ENCODE measurements at regions not wholly inside any gene's neighbourhood (a gene's known extent, or its start where the extent isn't known, plus 50 kb on each side); places are given as distances from the start of the nearest gene placed in this dataset.

DNA sequence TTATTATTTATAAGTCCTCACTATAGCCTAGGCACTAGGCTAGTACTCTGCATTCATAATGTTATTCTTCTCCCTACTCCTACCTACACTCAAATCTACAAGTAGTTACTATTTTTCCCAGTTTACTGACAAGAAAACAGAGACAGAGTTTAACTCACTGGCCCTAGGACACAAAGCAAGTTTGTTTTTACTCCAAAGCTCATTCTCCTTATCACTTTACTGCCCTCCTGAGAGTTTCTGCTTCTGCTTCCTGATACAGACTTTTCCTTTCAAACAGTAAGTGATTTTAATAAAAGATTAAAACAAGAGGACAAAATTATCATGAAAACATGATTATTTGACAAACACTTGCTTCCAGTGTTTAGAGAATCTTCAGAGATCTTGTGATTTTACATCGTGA is 60.6 kb upstream of the CADPS start (continued):
- no peak for TF ChIP-seq GPN1 (CRISPR knock-in tag; IDR thresholded peaks at IDR 0.05; ENCODE audit: borderline replicate concordance)

DNA sequence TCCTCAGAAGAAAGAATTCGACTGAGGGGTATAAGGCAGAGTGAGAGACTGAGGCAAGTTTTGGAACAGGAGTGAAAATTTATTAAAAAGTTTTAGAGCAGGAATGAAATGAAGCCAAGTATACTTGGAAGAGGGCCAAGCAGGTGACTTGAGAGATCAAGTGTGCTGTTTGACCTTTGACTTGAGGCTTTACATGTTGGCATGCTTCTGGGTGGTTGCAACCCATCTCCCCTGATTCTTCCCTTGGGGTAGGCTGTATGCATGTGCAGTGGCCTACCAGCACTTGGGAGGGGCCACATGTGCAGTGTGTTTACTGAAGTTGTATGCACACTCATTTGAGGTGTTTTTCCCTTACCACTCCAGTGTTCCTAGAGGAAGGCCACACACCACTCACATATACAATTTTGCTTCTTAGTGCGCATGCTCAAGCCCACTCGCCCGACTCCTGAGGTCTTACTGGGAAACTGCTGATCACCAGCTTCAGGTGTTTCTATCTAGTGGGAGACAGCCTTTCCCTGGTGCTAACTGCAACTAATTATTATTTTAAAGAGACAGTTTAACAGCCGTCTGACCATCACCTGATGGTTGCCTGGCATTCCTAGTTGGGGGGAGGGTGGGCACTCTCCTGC is 61.5 kb upstream of the CADPS start:
- BruUV-seq (replicated peaks) = no TSS peak
- H3K4me3 ChIP-seq (replicated peaks in 1 of 3; ENCODE audit: insufficient read depth in 1 of 3, low read depth in 2 of 3, low read length in 3 of 3) = no peak overlapping the region
- no peaks in the 10 kb centered on the region for H4K20me1 ChIP-seq (ENCODE audit: insufficient read depth, low read length)
- no peaks in the 10 kb centered on the region for H3K9me3 ChIP-seq (ENCODE audit: low read length)
- peaks cover 6% of the 10 kb centered on the region; the same call in 1 of the 2 replicates for H3K4me1 ChIP-seq (ENCODE audit: insufficient read depth, low read length)
- H3K9ac ChIP-seq (ENCODE audit: insufficient read depth, low read depth, low read length) = no peak overlapping the region
- FAIRE-seq = no peak
- no peak for TF ChIP-seq POLR2G (IDR thresholded peaks at IDR 0.05; ENCODE audit: low read depth, low read length)
- TF ChIP-seq, protein P1, sequence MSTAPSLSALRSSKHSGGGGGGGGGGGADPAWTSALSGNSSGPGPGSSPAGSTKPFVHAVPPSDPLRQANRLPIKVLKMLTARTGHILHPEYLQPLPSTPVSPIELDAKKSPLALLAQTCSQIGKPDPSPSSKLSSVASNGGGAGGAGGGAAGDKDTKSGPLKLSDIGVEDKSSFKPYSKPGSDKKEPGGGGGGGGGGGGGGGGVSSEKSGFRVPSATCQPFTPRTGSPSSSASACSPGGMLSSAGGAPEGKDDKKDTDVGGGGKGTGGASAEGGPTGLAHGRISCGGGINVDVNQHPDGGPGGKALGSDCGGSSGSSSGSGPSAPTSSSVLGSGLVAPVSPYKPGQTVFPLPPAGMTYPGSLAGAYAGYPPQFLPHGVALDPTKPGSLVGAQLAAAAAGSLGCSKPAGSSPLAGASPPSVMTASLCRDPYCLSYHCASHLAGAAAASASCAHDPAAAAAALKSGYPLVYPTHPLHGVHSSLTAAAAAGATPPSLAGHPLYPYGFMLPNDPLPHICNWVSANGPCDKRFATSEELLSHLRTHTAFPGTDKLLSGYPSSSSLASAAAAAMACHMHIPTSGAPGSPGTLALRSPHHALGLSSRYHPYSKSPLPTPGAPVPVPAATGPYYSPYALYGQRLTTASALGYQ (CRISPR knock-in tag; IDR thresholded peaks at IDR 0.05) = no peak
- TF ChIP-seq ETV5 (CRISPR knock-in tag; IDR thresholded peaks at IDR 0.05; ENCODE audit: borderline replicate concordance) = no peak
- TF ChIP-seq BCL6 (CRISPR knock-in tag; IDR thresholded peaks at IDR 0.05) = no peak
- no peak for TF ChIP-seq GABPB1 (CRISPR knock-in tag; IDR thresholded peaks at IDR 0.05)
- no peak for TF ChIP-seq CBX2 (IDR thresholded peaks at IDR 0.05; ENCODE audit: low read depth, low read length)
- TF ChIP-seq CBX2 (CRISPR knock-in tag; IDR thresholded peaks at IDR 0.05; ENCODE audit: low read depth) = no peak
- TF ChIP-seq NAIF1 (CRISPR knock-in tag; IDR thresholded peaks at IDR 0.05; ENCODE audit: borderline replicate concordance) = no peak
- no peak for TF ChIP-seq ZNF451 (CRISPR knock-in tag; IDR thresholded peaks at IDR 0.05)
- TF ChIP-seq, protein P2, sequence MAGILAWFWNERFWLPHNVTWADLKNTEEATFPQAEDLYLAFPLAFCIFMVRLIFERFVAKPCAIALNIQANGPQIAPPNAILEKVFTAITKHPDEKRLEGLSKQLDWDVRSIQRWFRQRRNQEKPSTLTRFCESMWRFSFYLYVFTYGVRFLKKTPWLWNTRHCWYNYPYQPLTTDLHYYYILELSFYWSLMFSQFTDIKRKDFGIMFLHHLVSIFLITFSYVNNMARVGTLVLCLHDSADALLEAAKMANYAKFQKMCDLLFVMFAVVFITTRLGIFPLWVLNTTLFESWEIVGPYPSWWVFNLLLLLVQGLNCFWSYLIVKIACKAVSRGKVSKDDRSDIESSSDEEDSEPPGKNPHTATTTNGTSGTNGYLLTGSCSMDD (CRISPR knock-in tag; IDR thresholded peaks at IDR 0.05) = no peak
- no peak for TF ChIP-seq GLI4 (CRISPR knock-in tag; IDR thresholded peaks at IDR 0.05; ENCODE audit: borderline replicate concordance)
- TF ChIP-seq ZNF552 (CRISPR knock-in tag; IDR thresholded peaks at IDR 0.05; ENCODE audit: borderline replicate concordance) = no peak
- no peak for TF ChIP-seq TCF12 (IDR thresholded peaks at IDR 0.05)
- TF ChIP-seq TCF12 (CRISPR knock-in tag; IDR thresholded peaks at IDR 0.05) = no peak
- WGBS (ENCODE audit: low lambda C conversion rate) = 36% methylated on average over 5 of the region's 5 CpGs
- intact Hi-C loops (cut with micrococcal nuclease; ENCODE audit: unreplicated experiment) (no loop called here), in situ Hi-C loops (cut with HindIII; ENCODE audit: extremely low pct_ligation_motif_present, low pct_unique_long_range_greater_than_20kb) (no loop called here)
- no peaks in the 10 kb centered on the region for H3K36me3 ChIP-seq (replicated peaks in 1 of 2; ENCODE audit: control insufficient read depth in 1 of 2, insufficient read depth in 2 of 2, low read length in 2 of 2)
- no peak overlapping the region for H3K27ac ChIP-seq (ENCODE audit: extremely low read length, insufficient read depth, low read length)
- H3K27me3 ChIP-seq (ENCODE audit: control insufficient read depth in 1 of 2, insufficient read depth in 2 of 2, low read length in 2 of 2) = no peaks in the 10 kb centered on the region
- ChIA-PET CTCF (ENCODE audit: low intra/inter-chr PET ratio, low total read pairs) (no interaction called here), POLR2A (no interaction called here)
- no peak overlapping the region for H2AFZ ChIP-seq (ENCODE audit: low read length)
- no peak for DNase-seq (ENCODE audit: low spot score)
- no peaks in the 10 kb centered on the region for H3K79me2 ChIP-seq (ENCODE audit: insufficient read depth, low read length)
- ATAC-seq = no peak
- no peak overlapping the region for H3K4me2 ChIP-seq (ENCODE audit: low read depth, low read length)
